ENCODE measurements at regions not wholly inside any gene's neighbourhood (a gene's known extent, or its start where the extent isn't known, plus 50 kb on each side); places are given as distances from the start of the nearest gene placed in this dataset.

GRCh38 chr5:173529861-173530260, 86.6 kb downstream of the BOD1 start:
- Histone ChIP-seq H3K18ac (ENCODE audit: low read length) (no peak overlapping the region), H3K4me1 (ENCODE audit: control insufficient read depth in 1 of 2, insufficient read depth in 2 of 2, low read length in 2 of 2) (no peaks in the 10 kb centered on the region), H3K4me3 (ENCODE audit: low read depth, low read length) (no peak overlapping the region), H4K8ac (ENCODE audit: low read depth, low read length) (no peak overlapping the region), H2AFZ (ENCODE audit: insufficient read depth, low read length, poor library complexity) (no peak overlapping the region), H3K23ac (ENCODE audit: low read length) (no peak overlapping the region), H3K4ac (ENCODE audit: low read depth, low read length) (no peak overlapping the region), H3K9ac (ENCODE audit: low read length) (no peak overlapping the region), H3K27me3 (ENCODE audit: insufficient read depth, low read length) (no peaks in the 10 kb centered on the region), H2BK5ac (ENCODE audit: low read depth, low read length, poor library complexity) (no peak overlapping the region), H2BK120ac (ENCODE audit: insufficient read depth, low read length, poor library complexity) (no peak overlapping the region), H3K36me3 (ENCODE audit: control insufficient read depth in 1 of 2, insufficient read depth in 2 of 2, low read length in 2 of 2) (no peaks in the 10 kb centered on the region), H2BK12ac (ENCODE audit: low read length) (no peak overlapping the region), H3K27ac (ENCODE audit: low read depth, low read length) (no peak overlapping the region), H3K79me1 (ENCODE audit: low read length) (no peaks in the 10 kb centered on the region), H3K79me2 (ENCODE audit: control insufficient read depth, insufficient read depth, low read length, poor library complexity) (no peaks in the 10 kb centered on the region), H3K4me2 (ENCODE audit: low read length) (no peak overlapping the region), H2AK5ac (ENCODE audit: low read length) (no peak overlapping the region), H3K9me3 (ENCODE audit: insufficient read depth, low read depth, low read length) (no peaks in the 10 kb centered on the region), H3K14ac (ENCODE audit: low read length) (no peak overlapping the region), H4K91ac (ENCODE audit: low read depth, low read length) (no peak overlapping the region), H4K12ac (ENCODE audit: low read depth, low read length) (no peak overlapping the region)
- DNase-seq: no peak
- no CpG with 5 or more reads among the region's 3 CpGs for WGBS (ENCODE audit: extremely low coverage, insufficient coverage, insufficient read length)

GRCh38 chr5:173527671-173528070, 88.8 kb downstream of the BOD1 start:
- Histone ChIP-seq H3K14ac (ENCODE audit: low read length) (no peak overlapping the region), H3K79me1 (ENCODE audit: low read length) (no peaks in the 10 kb centered on the region), H4K8ac (ENCODE audit: low read depth, low read length) (no peak overlapping the region), H3K79me2 (ENCODE audit: control insufficient read depth, insufficient read depth, low read length, poor library complexity) (no peaks in the 10 kb centered on the region), H2AK5ac (ENCODE audit: low read length) (no peak overlapping the region), H3K27ac (ENCODE audit: low read depth, low read length) (no peak overlapping the region), H3K27me3 (ENCODE audit: insufficient read depth, low read length) (no peaks in the 10 kb centered on the region), H3K23ac (ENCODE audit: low read length) (no peak overlapping the region), H2AFZ (ENCODE audit: insufficient read depth, low read length, poor library complexity) (no peak overlapping the region), H3K9me3 (ENCODE audit: insufficient read depth, low read depth, low read length) (no peaks in the 10 kb centered on the region), H3K18ac (ENCODE audit: low read length) (no peak overlapping the region), H2BK120ac (ENCODE audit: insufficient read depth, low read length, poor library complexity) (no peak overlapping the region), H3K4me3 (ENCODE audit: low read depth, low read length) (no peak overlapping the region), H4K12ac (ENCODE audit: low read depth, low read length) (no peak overlapping the region), H2BK5ac (ENCODE audit: low read depth, low read length, poor library complexity) (no peak overlapping the region), H3K9ac (ENCODE audit: low read length) (no peak overlapping the region), H4K91ac (ENCODE audit: low read depth, low read length) (no peak overlapping the region), H3K36me3 (ENCODE audit: control insufficient read depth in 1 of 2, insufficient read depth in 2 of 2, low read length in 2 of 2) (no peaks in the 10 kb centered on the region), H2BK12ac (ENCODE audit: low read length) (no peak overlapping the region), H3K4me1 (ENCODE audit: control insufficient read depth in 1 of 2, insufficient read depth in 2 of 2, low read length in 2 of 2) (no peaks in the 10 kb centered on the region), H3K4me2 (ENCODE audit: low read length) (no peak overlapping the region), H3K4ac (ENCODE audit: low read depth, low read length) (no peak overlapping the region)
- DNase-seq: no peak
- no CpG with 5 or more reads among the region's 9 CpGs for WGBS (ENCODE audit: extremely low coverage, insufficient coverage, insufficient read length)

GRCh38 chr5:173524136-173524535, 92.3 kb downstream of the BOD1 start:
- H3K4me3 ChIP-seq (ENCODE audit: low read depth, low read length): no peak overlapping the region
- H3K4ac ChIP-seq (ENCODE audit: low read depth, low read length): no peak overlapping the region
- H2BK5ac ChIP-seq (ENCODE audit: low read depth, low read length, poor library complexity): no peak overlapping the region
- no peaks in the 10 kb centered on the region for H3K36me3 ChIP-seq (ENCODE audit: control insufficient read depth in 1 of 2, insufficient read depth in 2 of 2, low read length in 2 of 2)
- no peaks in the 10 kb centered on the region for H3K79me1 ChIP-seq (ENCODE audit: low read length)
- no peak overlapping the region for H2BK12ac ChIP-seq (ENCODE audit: low read length)
- H4K12ac ChIP-seq (ENCODE audit: low read depth, low read length): no peak overlapping the region
- no peaks in the 10 kb centered on the region for H3K9me3 ChIP-seq (ENCODE audit: insufficient read depth, low read depth, low read length)
- WGBS (ENCODE audit: extremely low coverage, insufficient coverage, insufficient read length): no CpG with 5 or more reads among the region's 3 CpGs
- DNase-seq: no peak
- H3K4me1 ChIP-seq (ENCODE audit: control insufficient read depth in 1 of 2, insufficient read depth in 2 of 2, low read length in 2 of 2): no peaks in the 10 kb centered on the region
- H4K8ac ChIP-seq (ENCODE audit: low read depth, low read length): no peak overlapping the region
- no peak overlapping the region for H2BK120ac ChIP-seq (ENCODE audit: insufficient read depth, low read length, poor library complexity)
- no peak overlapping the region for H3K9ac ChIP-seq (ENCODE audit: low read length)
- H3K27ac ChIP-seq (ENCODE audit: low read depth, low read length): no peak overlapping the region
- no peak overlapping the region for H2AFZ ChIP-seq (ENCODE audit: insufficient read depth, low read length, poor library complexity)
- H3K79me2 ChIP-seq (ENCODE audit: control insufficient read depth, insufficient read depth, low read length, poor library complexity): no peaks in the 10 kb centered on the region
- H3K27me3 ChIP-seq (ENCODE audit: insufficient read depth, low read length): no peaks in the 10 kb centered on the region
- H3K18ac ChIP-seq (ENCODE audit: low read length): no peak overlapping the region
- no peak overlapping the region for H3K23ac ChIP-seq (ENCODE audit: low read length)
- no peak overlapping the region for H2AK5ac ChIP-seq (ENCODE audit: low read length)
- no peak overlapping the region for H3K14ac ChIP-seq (ENCODE audit: low read length)
- H3K4me2 ChIP-seq (ENCODE audit: low read length): no peak overlapping the region
- H4K91ac ChIP-seq (ENCODE audit: low read depth, low read length): no peak overlapping the region

- no peaks in the 10 kb centered on the region for H3K79me1 ChIP-seq (ENCODE audit: low read length)
- no peak overlapping the region for H3K4me3 ChIP-seq (ENCODE audit: low read depth, low read length)
- H2AFZ ChIP-seq (ENCODE audit: insufficient read depth, low read length, poor library complexity): no peak overlapping the region
- no peak overlapping the region for H3K4ac ChIP-seq (ENCODE audit: low read depth, low read length)
- no peak overlapping the region for H3K18ac ChIP-seq (ENCODE audit: low read length)
- H2BK12ac ChIP-seq (ENCODE audit: low read length): no peak overlapping the region
- H3K14ac ChIP-seq (ENCODE audit: low read length): no peak overlapping the region
- WGBS (ENCODE audit: extremely low coverage, insufficient coverage, insufficient read length): no CpG with 5 or more reads among the region's 2 CpGs
- H3K4me2 ChIP-seq (ENCODE audit: low read length): no peak overlapping the region
- no peak overlapping the region for H3K23ac ChIP-seq (ENCODE audit: low read length)
- H3K9me3 ChIP-seq (ENCODE audit: insufficient read depth, low read depth, low read length): no peaks in the 10 kb centered on the region
- no peaks in the 10 kb centered on the region for H3K79me2 ChIP-seq (ENCODE audit: control insufficient read depth, insufficient read depth, low read length, poor library complexity)
- H3K4me1 ChIP-seq (ENCODE audit: control insufficient read depth in 1 of 2, insufficient read depth in 2 of 2, low read length in 2 of 2): no peaks in the 10 kb centered on the region
- H2AK5ac ChIP-seq (ENCODE audit: low read length): no peak overlapping the region
- no peaks in the 10 kb centered on the region for H3K27me3 ChIP-seq (ENCODE audit: insufficient read depth, low read length)
- no peak overlapping the region for H3K9ac ChIP-seq (ENCODE audit: low read length)
- DNase-seq: no peak
- no peak overlapping the region for H4K12ac ChIP-seq (ENCODE audit: low read depth, low read length)
- H2BK5ac ChIP-seq (ENCODE audit: low read depth, low read length, poor library complexity): no peak overlapping the region
- H3K27ac ChIP-seq (ENCODE audit: low read depth, low read length): no peak overlapping the region
- H4K91ac ChIP-seq (ENCODE audit: low read depth, low read length): no peak overlapping the region
- H3K36me3 ChIP-seq (ENCODE audit: control insufficient read depth in 1 of 2, insufficient read depth in 2 of 2, low read length in 2 of 2): no peaks in the 10 kb centered on the region
- no peak overlapping the region for H2BK120ac ChIP-seq (ENCODE audit: insufficient read depth, low read length, poor library complexity)
- H4K8ac ChIP-seq (ENCODE audit: low read depth, low read length): no peak overlapping the region
Measured at GRCh38 chr5:173523388-173523787, 93.1 kb downstream of the BOD1 start.
